ENCODE measurements at regions not wholly inside any gene's neighbourhood (a gene's known extent, or its start where the extent isn't known, plus 50 kb on each side); places are given as distances from the start of the nearest gene placed in this dataset.
"Not testable (repeated sequence)": the region's sequence is repeated elsewhere in the genome, so short reads cannot be mapped to it uniquely, and the experiment has no call there.

GRCh38 chr13:61358599-61358998, 57.0 kb downstream of the PCDH20 start:
- Histone ChIP-seq H3K36me3 (no peaks in the 10 kb centered on the region), H3K9me3 (replicated peaks) (no peaks in the 10 kb centered on the region), H3K4me1 (no peaks in the 10 kb centered on the region), H3K27ac (no peak overlapping the region), H3K27me3 (no peaks in the 10 kb centered on the region), H3K4me3 (no peak overlapping the region)
- no peak for DNase-seq

GRCh38 chr13:61350341-61350740, 65.3 kb downstream of the PCDH20 start:
- no peaks in the 10 kb centered on the region for H3K27me3 ChIP-seq
- no peak overlapping the region for H3K4me3 ChIP-seq
- no peaks in the 10 kb centered on the region for H3K9me3 ChIP-seq (replicated peaks)
- no peak overlapping the region for H3K27ac ChIP-seq
- no peak for DNase-seq
- H3K36me3 ChIP-seq, result no peaks in the 10 kb centered on the region
- no peaks in the 10 kb centered on the region for H3K4me1 ChIP-seq

- no peaks in the 10 kb centered on the region for H3K9me3 ChIP-seq (replicated peaks)
- no peaks in the 10 kb centered on the region for H3K27me3 ChIP-seq
- H3K27ac ChIP-seq, result no peak overlapping the region
- no peak for DNase-seq
- H3K36me3 ChIP-seq, result no peaks in the 10 kb centered on the region
- no peaks in the 10 kb centered on the region for H3K4me1 ChIP-seq
- no peak overlapping the region for H3K4me3 ChIP-seq
Observed at GRCh38 chr13:61339054-61339621, 76.5 kb downstream of the PCDH20 start.

GRCh38 chr13:61316647-61317046, 99.0 kb downstream of the PCDH20 start:
- Histone ChIP-seq H3K4me3 (no peak overlapping the region), H3K4me1 (no peaks in the 10 kb centered on the region), H3K9me3 (replicated peaks) (no peaks in the 10 kb centered on the region), H3K36me3 (no peaks in the 10 kb centered on the region), H3K27me3 (no peaks in the 10 kb centered on the region), H3K27ac (no peak overlapping the region)
- DNase-seq, result peak; percentile 3 to 16

- no peak overlapping the region for H3K27ac ChIP-seq
- DNase-seq, result no peak
- H3K4me1 ChIP-seq, result no peaks in the 10 kb centered on the region
- no peak overlapping the region for H3K4me3 ChIP-seq
- no peaks in the 10 kb centered on the region for H3K9me3 ChIP-seq (replicated peaks)
- H3K27me3 ChIP-seq, result no peaks in the 10 kb centered on the region
- no peaks in the 10 kb centered on the region for H3K36me3 ChIP-seq
Observed at GRCh38 chr13:61294467-61295191, 121.0 kb downstream of the PCDH20 start.

- Histone ChIP-seq H3K9me3 (replicated peaks) (no peaks in the 10 kb centered on the region), H3K27ac (no peak overlapping the region), H3K36me3 (no peaks in the 10 kb centered on the region), H3K4me1 (no peaks in the 10 kb centered on the region), H3K4me3 (no peak overlapping the region), H3K27me3 (no peaks in the 10 kb centered on the region)
- peak; percentile 14 to 47 for DNase-seq
Observed at GRCh38 chr13:61286148-61286745, 129.4 kb downstream of the PCDH20 start.

GRCh38 chr13:61277586-61278276, 137.9 kb downstream of the PCDH20 start:
- Histone ChIP-seq H3K9me3 (replicated peaks) (no peaks in the 10 kb centered on the region), H3K27ac (no peak overlapping the region), H3K4me1 (no peaks in the 10 kb centered on the region), H3K27me3 (no peaks in the 10 kb centered on the region), H3K36me3 (no peaks in the 10 kb centered on the region), H3K4me3 (no peak overlapping the region)
- DNase-seq, result no peak

- Histone ChIP-seq H3K36me3 (no peaks in the 10 kb centered on the region), H3K27ac (no peak overlapping the region), H3K9me3 (replicated peaks) (no peaks in the 10 kb centered on the region), H3K27me3 (no peaks in the 10 kb centered on the region), H3K4me3 (no peak overlapping the region), H3K4me1 (no peaks in the 10 kb centered on the region)
- no peak for DNase-seq
Observed at GRCh38 chr13:61277088-61277487, 138.6 kb downstream of the PCDH20 start.

- H3K4me1 ChIP-seq, result no peaks in the 10 kb centered on the region
- H3K4me3 ChIP-seq, result no peak overlapping the region
- no peak overlapping the region for H3K27ac ChIP-seq
- no peaks in the 10 kb centered on the region for H3K27me3 ChIP-seq
- H3K9me3 ChIP-seq (replicated peaks), result no peaks in the 10 kb centered on the region
- DNase-seq, result no peak
- H3K36me3 ChIP-seq, result no peaks in the 10 kb centered on the region
Observed at GRCh38 chr13:61276401-61276800, 139.2 kb downstream of the PCDH20 start.

- DNase-seq, result no peak
- Histone ChIP-seq H3K27me3 (no peaks in the 10 kb centered on the region), H3K9me3 (replicated peaks) (no peaks in the 10 kb centered on the region), H3K4me1 (no peaks in the 10 kb centered on the region), H3K4me3 (no peak overlapping the region), H3K27ac (no peak overlapping the region), H3K36me3 (no peaks in the 10 kb centered on the region)
Observed at GRCh38 chr13:61275736-61276135, 139.9 kb downstream of the PCDH20 start.

GRCh38 chr13:61275251-61275650, 140.4 kb downstream of the PCDH20 start:
- no peak for DNase-seq
- Histone ChIP-seq H3K27ac (no peak overlapping the region), H3K4me3 (no peak overlapping the region), H3K9me3 (replicated peaks) (no peaks in the 10 kb centered on the region), H3K27me3 (no peaks in the 10 kb centered on the region), H3K36me3 (no peaks in the 10 kb centered on the region), H3K4me1 (no peaks in the 10 kb centered on the region)

GRCh38 chr13:61266896-61267295, 148.8 kb downstream of the PCDH20 start:
- DNase-seq; H3K4me1 ChIP-seq; H3K9me3 ChIP-seq (replicated peaks); H3K27me3 ChIP-seq; H3K36me3 ChIP-seq; H3K27ac ChIP-seq; H3K4me3 ChIP-seq: not testable (repeated sequence)

- DNase-seq, result no peak
- Histone ChIP-seq H3K27me3 (no peaks in the 10 kb centered on the region), H3K36me3 (no peaks in the 10 kb centered on the region), H3K9me3 (replicated peaks) (no peaks in the 10 kb centered on the region), H3K4me1 (no peaks in the 10 kb centered on the region), H3K4me3 (no peak overlapping the region), H3K27ac (no peak overlapping the region)
Observed at GRCh38 chr13:61261746-61262472, 153.7 kb downstream of the PCDH20 start.

GRCh38 chr13:61258185-61258584, 157.5 kb downstream of the PCDH20 start:
- no peak overlapping the region for H3K4me3 ChIP-seq
- H3K27me3 ChIP-seq, result no peaks in the 10 kb centered on the region
- no peak for DNase-seq
- H3K36me3 ChIP-seq, result no peaks in the 10 kb centered on the region
- H3K4me1 ChIP-seq, result no peaks in the 10 kb centered on the region
- H3K27ac ChIP-seq, result no peak overlapping the region
- H3K9me3 ChIP-seq (replicated peaks), result no peaks in the 10 kb centered on the region
